DND-41 (cell line): ENCODE measurements at regions not wholly inside any gene's neighbourhood (a gene's known extent, or its start where the extent isn't known, plus 50 kb on each side); places are given as distances from the start of the nearest gene placed in this dataset.

Source experiments
- EZH2 ChIP-seq: IDR thresholded peaks from 3 replicates; pipeline ENCODE4 v1.6.1; 2012; ENCODE audit warnings: borderline replicate concordance, low read depth, mild to moderate bottlenecking, moderate library complexity, low read length, inconsistent platforms; ENCODE audit not compliant: severe bottlenecking
- TF ChIP-seq, protein P1 (sequence below): IDR thresholded peaks from 2 replicates; pipeline ENCODE4 v1.5.1; 2012; ENCODE audit warnings: borderline replicate concordance, low read length, moderate library complexity, mild to moderate bottlenecking; ENCODE audit not compliant: poor library complexity, severe bottlenecking; ENCODE audit errors: extremely low read depth

DNA sequence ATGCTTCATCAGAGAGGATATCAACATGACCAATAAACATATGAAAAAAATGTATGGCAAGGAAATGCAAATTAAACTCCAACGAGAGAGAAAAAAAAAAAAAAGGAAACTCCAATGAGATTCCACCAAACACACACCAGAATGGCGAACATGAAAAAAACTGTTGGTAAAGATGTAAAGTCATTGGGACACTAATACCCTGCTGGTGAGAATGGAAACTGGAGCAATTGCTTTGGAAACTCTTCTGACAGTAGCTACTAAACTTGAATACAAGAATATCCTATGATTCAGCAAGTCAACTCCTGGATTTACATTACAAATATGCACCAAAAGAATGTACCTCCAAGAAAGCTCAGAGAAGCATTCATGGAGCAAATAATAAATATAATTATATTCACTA is 260.7 kb upstream of the ECI2 start:
- TF ChIP-seq, protein P1, sequence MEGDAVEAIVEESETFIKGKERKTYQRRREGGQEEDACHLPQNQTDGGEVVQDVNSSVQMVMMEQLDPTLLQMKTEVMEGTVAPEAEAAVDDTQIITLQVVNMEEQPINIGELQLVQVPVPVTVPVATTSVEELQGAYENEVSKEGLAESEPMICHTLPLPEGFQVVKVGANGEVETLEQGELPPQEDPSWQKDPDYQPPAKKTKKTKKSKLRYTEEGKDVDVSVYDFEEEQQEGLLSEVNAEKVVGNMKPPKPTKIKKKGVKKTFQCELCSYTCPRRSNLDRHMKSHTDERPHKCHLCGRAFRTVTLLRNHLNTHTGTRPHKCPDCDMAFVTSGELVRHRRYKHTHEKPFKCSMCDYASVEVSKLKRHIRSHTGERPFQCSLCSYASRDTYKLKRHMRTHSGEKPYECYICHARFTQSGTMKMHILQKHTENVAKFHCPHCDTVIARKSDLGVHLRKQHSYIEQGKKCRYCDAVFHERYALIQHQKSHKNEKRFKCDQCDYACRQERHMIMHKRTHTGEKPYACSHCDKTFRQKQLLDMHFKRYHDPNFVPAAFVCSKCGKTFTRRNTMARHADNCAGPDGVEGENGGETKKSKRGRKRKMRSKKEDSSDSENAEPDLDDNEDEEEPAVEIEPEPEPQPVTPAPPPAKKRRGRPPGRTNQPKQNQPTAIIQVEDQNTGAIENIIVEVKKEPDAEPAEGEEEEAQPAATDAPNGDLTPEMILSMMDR: no peak
- TF ChIP-seq EZH2: no peak
